ENCODE measurements at regions not wholly inside any gene's neighbourhood (a gene's known extent, or its start where the extent isn't known, plus 50 kb on each side); places are given as distances from the start of the nearest gene placed in this dataset.

DNA sequence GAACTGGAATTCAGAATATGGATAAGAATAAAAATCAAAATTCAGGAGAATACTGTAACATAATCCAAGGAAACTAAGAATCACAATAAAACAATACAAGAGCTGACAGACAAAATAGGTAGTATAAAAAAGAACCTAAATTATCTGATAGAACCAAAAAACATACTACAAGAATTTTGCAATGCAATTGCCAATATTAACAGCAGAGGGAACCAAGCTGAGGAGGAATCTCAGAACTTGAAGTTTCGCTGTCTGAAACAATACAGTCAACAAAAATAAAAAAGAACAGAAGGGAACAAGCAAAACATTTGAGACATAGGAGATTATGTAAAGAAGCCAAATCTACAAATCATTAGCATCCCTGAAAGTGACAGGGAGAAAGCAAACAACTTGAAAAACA is 84.1 kb upstream of the GALNT13 start:
- no peak for DNase-seq (ENCODE audit: low read depth)

DNA sequence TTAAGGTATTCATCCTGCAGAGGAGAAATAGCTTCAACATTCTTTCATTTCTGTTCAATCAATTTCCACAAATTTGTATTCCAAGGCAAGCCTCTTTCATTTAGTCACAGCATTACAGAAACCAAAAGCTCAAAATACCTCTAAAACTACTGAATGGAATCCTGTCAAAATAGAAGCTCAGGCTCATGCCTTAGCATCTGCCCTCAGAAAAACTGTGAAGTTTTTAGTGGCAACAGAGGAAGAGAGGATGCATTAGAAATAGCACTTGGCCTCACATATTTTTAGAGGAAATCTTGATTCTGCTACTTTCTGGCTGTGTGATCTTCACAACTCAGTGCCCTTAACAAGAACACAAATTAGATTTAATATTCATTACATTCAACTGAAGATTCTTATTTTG is 69.1 kb upstream of the GALNT13 start:
- H3K4me3 ChIP-seq (ENCODE audit: low read length): no peak overlapping the region
- TF ChIP-seq CTCF (conservative IDR thresholded peaks at IDR 0.05; ENCODE audit: low read depth, low read length): no peak
- DNase-seq (ENCODE audit: low read depth): no peak

More for the DNA sequence above, 84.1 kb upstream of the GALNT13 start:
- peak; percentile 29 for TF ChIP-seq CTCF (conservative IDR thresholded peaks at IDR 0.05; ENCODE audit: low read depth, low read length)
- no peak overlapping the region for H3K4me3 ChIP-seq (ENCODE audit: low read length)

GRCh38 chr2:153808679-153809078 is 63.0 kb upstream of the GALNT13 start:
- TF ChIP-seq CTCF (conservative IDR thresholded peaks at IDR 0.05; ENCODE audit: low read depth, low read length): no peak
- no peak overlapping the region for H3K4me3 ChIP-seq (ENCODE audit: low read length)
- DNase-seq (ENCODE audit: low read depth): peak; percentile 32

- no peak for TF ChIP-seq CTCF (conservative IDR thresholded peaks at IDR 0.05; ENCODE audit: low read depth, low read length)
- DNase-seq (ENCODE audit: low read depth): no peak
- no peak overlapping the region for H3K4me3 ChIP-seq (ENCODE audit: low read length)
Measured at GRCh38 chr2:153811516-153811915, 60.2 kb upstream of the GALNT13 start.

DNA sequence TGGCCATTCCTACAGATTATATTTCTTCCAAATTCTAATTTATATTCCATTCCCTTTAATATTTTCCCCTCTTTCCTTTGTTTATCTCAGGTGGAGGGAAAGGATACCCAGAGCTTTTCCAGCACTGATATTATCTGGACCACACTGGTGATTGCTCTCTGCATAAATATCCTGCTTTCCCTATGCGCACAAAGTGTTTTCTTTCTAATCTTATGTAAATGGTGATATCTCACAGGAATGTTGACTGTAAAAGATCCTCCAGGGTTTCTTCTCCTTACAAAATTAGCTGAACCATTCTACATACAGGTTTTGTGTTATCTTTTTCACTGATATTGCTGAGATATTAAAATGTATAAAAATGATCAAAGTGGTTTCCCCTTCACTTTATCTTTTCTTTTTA is 59.1 kb upstream of the GALNT13 start:
- TF ChIP-seq CTCF (conservative IDR thresholded peaks at IDR 0.05; ENCODE audit: low read depth, low read length): no peak
- DNase-seq (ENCODE audit: low read depth): no peak
- H3K4me3 ChIP-seq (ENCODE audit: low read length): no peak overlapping the region

- no peak overlapping the region for H3K4me3 ChIP-seq (ENCODE audit: low read length)
- no peak for TF ChIP-seq CTCF (conservative IDR thresholded peaks at IDR 0.05; ENCODE audit: low read depth, low read length)
- DNase-seq (ENCODE audit: low read depth): no peak
Measured at GRCh38 chr2:153818242-153818641, 53.5 kb upstream of the GALNT13 start.

GRCh38 chr2:153819074-153819473 is 52.6 kb upstream of the GALNT13 start:
- no peak for TF ChIP-seq CTCF (conservative IDR thresholded peaks at IDR 0.05; ENCODE audit: low read depth, low read length)
- DNase-seq (ENCODE audit: low read depth): no peak
- no peak overlapping the region for H3K4me3 ChIP-seq (ENCODE audit: low read length)
